ENCODE measurements at regions not wholly inside any gene's neighbourhood (a gene's known extent, or its start where the extent isn't known, plus 50 kb on each side); places are given as distances from the start of the nearest gene placed in this dataset.

GRCh38 chr21:29433366-29434059, 134.8 kb downstream of the BACH1 start:
- TF ChIP-seq, protein P1, sequence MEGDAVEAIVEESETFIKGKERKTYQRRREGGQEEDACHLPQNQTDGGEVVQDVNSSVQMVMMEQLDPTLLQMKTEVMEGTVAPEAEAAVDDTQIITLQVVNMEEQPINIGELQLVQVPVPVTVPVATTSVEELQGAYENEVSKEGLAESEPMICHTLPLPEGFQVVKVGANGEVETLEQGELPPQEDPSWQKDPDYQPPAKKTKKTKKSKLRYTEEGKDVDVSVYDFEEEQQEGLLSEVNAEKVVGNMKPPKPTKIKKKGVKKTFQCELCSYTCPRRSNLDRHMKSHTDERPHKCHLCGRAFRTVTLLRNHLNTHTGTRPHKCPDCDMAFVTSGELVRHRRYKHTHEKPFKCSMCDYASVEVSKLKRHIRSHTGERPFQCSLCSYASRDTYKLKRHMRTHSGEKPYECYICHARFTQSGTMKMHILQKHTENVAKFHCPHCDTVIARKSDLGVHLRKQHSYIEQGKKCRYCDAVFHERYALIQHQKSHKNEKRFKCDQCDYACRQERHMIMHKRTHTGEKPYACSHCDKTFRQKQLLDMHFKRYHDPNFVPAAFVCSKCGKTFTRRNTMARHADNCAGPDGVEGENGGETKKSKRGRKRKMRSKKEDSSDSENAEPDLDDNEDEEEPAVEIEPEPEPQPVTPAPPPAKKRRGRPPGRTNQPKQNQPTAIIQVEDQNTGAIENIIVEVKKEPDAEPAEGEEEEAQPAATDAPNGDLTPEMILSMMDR (IDR thresholded peaks at IDR 0.05), result no peak
- TF ChIP-seq POLR2A (IDR thresholded peaks at IDR 0.05), result no peak

Data from lower leg skin (tissue), 3 donors.